Smooth muscle cell (in vitro differentiated cells): ENCODE measurements at regions not wholly inside any gene's neighbourhood (a gene's known extent, or its start where the extent isn't known, plus 50 kb on each side); places are given as distances from the start of the nearest gene placed in this dataset.

ENCODE experiments used
- DNase-seq: peaks from one replicate; lab custom pipeline; 2025; ENCODE audit not compliant: unreplicated experiment; lab: John Stamatoyannopoulos, UW
- H2AFZ ChIP-seq: fragments of 200-600 bp; sonication (generic); 2 replicates; pipeline ENCODE4 v1.6.0; 2016; ENCODE audit warnings: antibody characterized with exemption, low read depth, mild to moderate bottlenecking
- H3F3A ChIP-seq: fragments of 200-600 bp; sonication (generic); 2 replicates; pipeline ENCODE4 v1.6.0; 2017; ENCODE audit warnings: antibody characterized with exemption, low read depth
- H3K27ac ChIP-seq: fragments of 200-600 bp; sonication (generic); 2 replicates; pipeline ENCODE4 v1.5.1; 2016; ENCODE audit warnings: low read depth, mild to moderate bottlenecking
- H3K27me3 ChIP-seq: fragments of 200-600 bp; sonication (generic); 2 replicates; pipeline ENCODE4 v1.6.1; 2016; ENCODE audit warnings: low read depth, mild to moderate bottlenecking
- H3K36me3 ChIP-seq: fragments of 200-600 bp; sonication (generic); 2 replicates; pipeline ENCODE4 v1.5.1; 2016; ENCODE audit warnings: low read depth
- H3K4me1 ChIP-seq: fragments of 200-600 bp; sonication (generic); 2 replicates; pipeline ENCODE4 v1.5.1; 2016; ENCODE audit warnings: low read depth
- H3K4me2 ChIP-seq: fragments of 200-600 bp; sonication (generic); 2 replicates; pipeline ENCODE4 v1.6.0; 2016; ENCODE audit warnings: mild to moderate bottlenecking
- H3K4me3 ChIP-seq: fragments of 200-600 bp; sonication (generic); 2 replicates; pipeline ENCODE4 v1.5.1; 2016; ENCODE audit warnings: mild to moderate bottlenecking
- H3K79me2 ChIP-seq: fragments of 200-600 bp; sonication (generic); 2 replicates; pipeline ENCODE4 v1.6.0; 2016; ENCODE audit warnings: low read depth, mild to moderate bottlenecking
- H3K9ac ChIP-seq: fragments of 200-600 bp; sonication (generic); 2 replicates; pipeline ENCODE4 v1.6.0; 2016; ENCODE audit warnings: low read depth
- H3K9me3 ChIP-seq: fragments of 200-600 bp; sonication (generic); replicated peaks from 2 replicates; pipeline ENCODE4 v1.5.1; 2016; ENCODE audit warnings: low read depth
- H4K20me1 ChIP-seq: fragments of 200-600 bp; sonication (generic); 2 replicates; pipeline ENCODE4 v1.6.0; 2016; ENCODE audit warnings: low read depth
- WGBS: methylation state at CpG from one replicate; pipeline ENCODE4 v1.1.7; 2016; ENCODE audit warnings: low lambda C conversion rate; 5-methylcytosine and 5-hydroxymethylcytosine counted together
- TF ChIP-seq, protein P1 (sequence below): fragments of 200-600 bp; sonication (generic); IDR thresholded peaks from 2 replicates; pipeline ENCODE4 v1.5.1; 2017; ENCODE audit warnings: borderline replicate concordance, mild to moderate bottlenecking, antibody characterized with exemption; ENCODE audit not compliant: insufficient read depth, poor library complexity, severe bottlenecking

DNA sequence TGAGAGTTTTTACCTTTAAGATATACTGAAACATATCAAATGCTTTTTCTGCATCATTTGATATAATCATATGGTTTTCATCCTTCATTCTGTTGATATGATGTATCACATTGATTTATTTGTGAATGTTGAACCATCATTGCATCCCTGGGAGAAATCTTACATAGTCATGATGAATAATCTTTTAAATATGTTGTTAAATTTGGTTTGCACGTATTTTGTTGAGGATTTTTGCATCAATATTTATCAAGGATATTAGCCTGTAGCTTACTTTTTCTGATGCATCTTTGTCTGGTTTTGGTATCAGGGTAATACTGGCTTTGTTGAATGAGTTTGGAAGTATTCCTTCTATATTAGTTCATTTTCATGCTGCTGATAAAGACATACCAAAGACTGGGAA is 541.4 kb downstream of the TLL1 start:
- Histone ChIP-seq H3K9me3 (no peaks in the 10 kb centered on the region), H3K27ac (no peak overlapping the region), H3K4me2 (no peak overlapping the region), H3K4me3 (no peak overlapping the region), H2AFZ (no peak overlapping the region), H3K4me1 (no peaks in the 10 kb centered on the region), H3K27me3 (no peaks in the 10 kb centered on the region), H4K20me1 (no peaks in the 10 kb centered on the region), H3F3A (no peaks in the 10 kb centered on the region), H3K36me3 (no peaks in the 10 kb centered on the region), H3K9ac (no peak overlapping the region), H3K79me2 (no peaks in the 10 kb centered on the region)
- no peak for DNase-seq
- WGBS: 79% methylated on average over 1 of the region's 1 CpG
- TF ChIP-seq, protein P1, sequence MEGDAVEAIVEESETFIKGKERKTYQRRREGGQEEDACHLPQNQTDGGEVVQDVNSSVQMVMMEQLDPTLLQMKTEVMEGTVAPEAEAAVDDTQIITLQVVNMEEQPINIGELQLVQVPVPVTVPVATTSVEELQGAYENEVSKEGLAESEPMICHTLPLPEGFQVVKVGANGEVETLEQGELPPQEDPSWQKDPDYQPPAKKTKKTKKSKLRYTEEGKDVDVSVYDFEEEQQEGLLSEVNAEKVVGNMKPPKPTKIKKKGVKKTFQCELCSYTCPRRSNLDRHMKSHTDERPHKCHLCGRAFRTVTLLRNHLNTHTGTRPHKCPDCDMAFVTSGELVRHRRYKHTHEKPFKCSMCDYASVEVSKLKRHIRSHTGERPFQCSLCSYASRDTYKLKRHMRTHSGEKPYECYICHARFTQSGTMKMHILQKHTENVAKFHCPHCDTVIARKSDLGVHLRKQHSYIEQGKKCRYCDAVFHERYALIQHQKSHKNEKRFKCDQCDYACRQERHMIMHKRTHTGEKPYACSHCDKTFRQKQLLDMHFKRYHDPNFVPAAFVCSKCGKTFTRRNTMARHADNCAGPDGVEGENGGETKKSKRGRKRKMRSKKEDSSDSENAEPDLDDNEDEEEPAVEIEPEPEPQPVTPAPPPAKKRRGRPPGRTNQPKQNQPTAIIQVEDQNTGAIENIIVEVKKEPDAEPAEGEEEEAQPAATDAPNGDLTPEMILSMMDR: no peak

DNA sequence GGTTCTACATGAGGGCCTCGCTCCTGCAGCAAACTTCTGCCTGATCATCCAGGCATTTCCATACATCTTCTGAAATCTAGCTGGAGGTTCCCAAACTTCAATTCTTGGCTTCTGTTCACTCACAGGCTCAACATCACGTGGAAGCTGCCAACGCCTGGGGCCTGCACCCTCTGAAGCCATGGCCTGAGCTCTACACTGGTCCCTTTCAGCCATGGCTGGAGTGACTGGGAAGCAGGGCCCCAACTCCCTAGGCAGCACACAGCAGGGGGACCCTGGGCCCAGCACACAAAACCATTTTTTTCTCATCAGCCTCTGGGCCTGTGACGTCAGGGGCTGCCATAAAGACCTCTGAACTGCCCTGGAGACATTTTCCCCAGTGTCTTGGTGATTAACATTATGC is 542.7 kb downstream of the TLL1 start:
- no peaks in the 10 kb centered on the region for H4K20me1 ChIP-seq
- H3K27ac ChIP-seq: no peak overlapping the region
- H3K4me2 ChIP-seq: no peak overlapping the region
- no peaks in the 10 kb centered on the region for H3F3A ChIP-seq
- H3K27me3 ChIP-seq: no peaks in the 10 kb centered on the region
- H3K36me3 ChIP-seq: no peaks in the 10 kb centered on the region
- TF ChIP-seq, protein P1: no peak
- DNase-seq: no peak
- no peak overlapping the region for H3K4me3 ChIP-seq
- no peaks in the 10 kb centered on the region for H3K4me1 ChIP-seq
- WGBS: 91% methylated on average over 4 of the region's 4 CpGs
- no peak overlapping the region for H3K9ac ChIP-seq
- H3K79me2 ChIP-seq: no peaks in the 10 kb centered on the region
- no peaks in the 10 kb centered on the region for H3K9me3 ChIP-seq
- no peak overlapping the region for H2AFZ ChIP-seq

DNA sequence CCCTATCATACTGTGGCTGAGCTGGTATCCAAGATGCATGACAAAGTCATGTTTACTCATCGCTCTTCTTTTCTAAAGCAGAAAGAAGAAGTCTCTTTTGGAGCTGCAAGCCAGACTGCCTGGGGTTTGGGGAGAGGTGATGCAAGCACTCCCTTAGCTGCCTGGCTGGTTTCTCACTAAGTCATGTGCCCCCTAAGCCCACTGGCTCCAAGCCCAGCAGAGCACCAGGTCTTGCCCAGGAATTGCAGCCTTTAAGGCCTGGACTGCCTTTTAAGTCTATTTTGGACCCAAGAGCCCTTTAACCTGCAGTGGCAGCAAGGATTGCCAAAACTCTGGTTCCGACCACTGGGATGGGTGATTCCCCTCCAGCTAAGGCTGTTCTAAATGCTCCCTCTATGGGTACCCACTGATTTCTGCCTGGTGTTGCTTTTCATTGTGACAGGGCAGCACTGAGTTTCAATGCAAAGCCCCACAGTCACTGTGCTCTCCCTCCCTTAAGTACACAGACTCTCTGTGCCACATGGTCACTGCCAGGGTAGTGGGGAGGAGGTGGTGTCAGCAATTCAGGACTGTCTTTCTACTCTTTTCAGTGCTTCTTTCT is 548.6 kb downstream of the TLL1 start:
- H4K20me1 ChIP-seq: no peaks in the 10 kb centered on the region
- H3K27me3 ChIP-seq: no peaks in the 10 kb centered on the region
- TF ChIP-seq, protein P1: no peak
- H3K4me2 ChIP-seq: peak overlapping the region; percentile 17
- DNase-seq: no peak
- peak overlapping the region; percentile 66 for H3K27ac ChIP-seq
- no peaks in the 10 kb centered on the region for H3K79me2 ChIP-seq
- H3F3A ChIP-seq: no peaks in the 10 kb centered on the region
- H3K4me3 ChIP-seq: no peak overlapping the region
- peak overlapping the region; percentile 53 for H2AFZ ChIP-seq
- no peaks in the 10 kb centered on the region for H3K36me3 ChIP-seq
- H3K9me3 ChIP-seq: no peaks in the 10 kb centered on the region
- no peak overlapping the region for H3K9ac ChIP-seq
- WGBS: 96% methylated on average over 2 of the region's 2 CpGs
- no peaks in the 10 kb centered on the region for H3K4me1 ChIP-seq

DNA sequence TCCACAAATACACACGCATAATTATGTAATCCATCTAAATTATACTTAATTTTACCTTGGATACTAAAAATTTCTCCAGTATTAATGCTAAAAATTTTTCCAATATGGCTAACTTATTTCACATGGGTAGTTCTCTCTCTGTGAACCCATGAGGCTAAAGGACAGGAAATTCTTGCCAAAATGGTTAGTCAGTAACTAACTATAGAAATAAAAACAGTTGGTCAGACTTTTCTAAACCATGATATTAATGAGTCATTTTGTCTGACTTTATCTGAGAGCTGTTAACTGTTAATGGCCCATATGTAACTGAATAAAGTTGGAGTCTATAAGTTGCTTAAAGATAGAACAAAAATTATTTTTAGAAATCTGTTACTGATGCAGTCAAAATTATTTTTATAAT is 549.4 kb downstream of the TLL1 start:
- Histone ChIP-seq H3K9me3 (no peaks in the 10 kb centered on the region), H3K4me2 (peak overlapping the region; percentile 17), H3F3A (no peaks in the 10 kb centered on the region), H3K79me2 (no peaks in the 10 kb centered on the region), H3K27me3 (no peaks in the 10 kb centered on the region), H3K4me3 (no peak overlapping the region), H4K20me1 (no peaks in the 10 kb centered on the region), H2AFZ (peak overlapping the region; percentile 53), H3K36me3 (no peaks in the 10 kb centered on the region), H3K9ac (no peak overlapping the region), H3K4me1 (no peaks in the 10 kb centered on the region), H3K27ac (peak overlapping the region; percentile 66)
- TF ChIP-seq, protein P1: no peak
- WGBS: 100% methylated on average over 1 of the region's 1 CpG
- DNase-seq: no peak
